Liver (tissue), 2 donors: ENCODE measurements at regions not wholly inside any gene's neighbourhood (a gene's known extent, or its start where the extent isn't known, plus 50 kb on each side); places are given as distances from the start of the nearest gene placed in this dataset.

ENCODE experiments used
- CTCF ChIP-seq: fragments of 150-350 bp; IDR thresholded peaks from 2 replicates; pipeline ENCODE4 v1.5.1; 2017; ENCODE audit warnings: improper control_type of control experiment, low read depth, low read length; ENCODE audit not compliant: missing input control
- MAX ChIP-seq: IDR thresholded peaks from 2 replicates; pipeline ENCODE4 v1.6.1; 2016; ENCODE audit warnings: antibody characterized with exemption
- YY1 ChIP-seq: IDR thresholded peaks from 2 replicates; pipeline ENCODE4 v1.6.1; 2016; ENCODE audit warnings: antibody characterized with exemption, mild to moderate bottlenecking
- TF ChIP-seq, protein P1 (sequence below): IDR thresholded peaks from 2 replicates; pipeline ENCODE4 v1.6.1; 2016; ENCODE audit warnings: antibody characterized with exemption
- donor health status: healthy.

- no peak for TF ChIP-seq CTCF
- TF ChIP-seq, protein P1, sequence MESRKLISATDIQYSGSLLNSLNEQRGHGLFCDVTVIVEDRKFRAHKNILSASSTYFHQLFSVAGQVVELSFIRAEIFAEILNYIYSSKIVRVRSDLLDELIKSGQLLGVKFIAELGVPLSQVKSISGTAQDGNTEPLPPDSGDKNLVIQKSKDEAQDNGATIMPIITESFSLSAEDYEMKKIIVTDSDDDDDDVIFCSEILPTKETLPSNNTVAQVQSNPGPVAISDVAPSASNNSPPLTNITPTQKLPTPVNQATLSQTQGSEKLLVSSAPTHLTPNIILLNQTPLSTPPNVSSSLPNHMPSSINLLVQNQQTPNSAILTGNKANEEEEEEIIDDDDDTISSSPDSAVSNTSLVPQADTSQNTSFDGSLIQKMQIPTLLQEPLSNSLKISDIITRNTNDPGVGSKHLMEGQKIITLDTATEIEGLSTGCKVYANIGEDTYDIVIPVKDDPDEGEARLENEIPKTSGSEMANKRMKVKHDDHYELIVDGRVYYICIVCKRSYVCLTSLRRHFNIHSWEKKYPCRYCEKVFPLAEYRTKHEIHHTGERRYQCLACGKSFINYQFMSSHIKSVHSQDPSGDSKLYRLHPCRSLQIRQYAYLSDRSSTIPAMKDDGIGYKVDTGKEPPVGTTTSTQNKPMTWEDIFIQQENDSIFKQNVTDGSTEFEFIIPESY: no peak
- no peak for TF ChIP-seq MAX
- no peak for TF ChIP-seq YY1
These were observed 154.4 kb downstream of the TANC2 start for GRCh38 chr17:63120406-63120805.
